CD4-positive, alpha-beta T cell (primary cell): ENCODE measurements at regions not wholly inside any gene's neighbourhood (a gene's known extent, or its start where the extent isn't known, plus 50 kb on each side); places are given as distances from the start of the nearest gene placed in this dataset.

Experiments
- ATAC-seq: fragments of 200-7000 bp; cut with Tn5 transposase; one replicate; pipeline ENCODE4 v1.10.0; 2022; ENCODE audit warnings: mild to moderate bottlenecking; ENCODE audit not compliant: poor library complexity
- CTCF ChIA-PET: fragments of 350-600 bp; sonication (Branson Sonifier 250); formaldehyde crosslinking; loops from one replicate; lab custom pipeline; 2021; ENCODE audit warnings: antibody characterized with exemption, inconsistent platforms; lab: Charles Lee
- POLR2A ChIA-PET: fragments of 350-600 bp; sonication (Branson Sonifier 250); formaldehyde crosslinking; loops from one replicate; lab custom pipeline; 2021; ENCODE audit warnings: antibody characterized with exemption, inconsistent platforms; lab: Charles Lee
- DNase-seq, 14 experiments: peaks; one replicate each; pipeline ENCODE4 v3.0.0-alpha.2; 2013 to 2020; ENCODE audit warnings: mixed read lengths in 2 of 14
- H3K27ac ChIP-seq, 2 donors: one replicate each; pipeline versions ENCODE4 v1.5.1 to v1.7.0; 2013; ENCODE audit warnings: low read length in 2 of 2, low read depth in 1 of 2, mild to moderate bottlenecking in 1 of 2
- H3K27me3 ChIP-seq, 2 experiments: 1 replicate in 1 of 2; 2 replicates in 1 of 2; pipeline versions ENCODE4 v1.6.1 to v1.7.0; 2013; ENCODE audit warnings: low read length in 2 of 2, control low read depth in 1 of 2, mild to moderate bottlenecking in 1 of 2, moderate library complexity in 1 of 2; ENCODE audit not compliant: insufficient read depth in 2 of 2, control insufficient read depth in 1 of 2
- H3K36me3 ChIP-seq: one replicate; pipeline ENCODE4 v1.6.1; 2013; ENCODE audit warnings: low read length, control low read depth; ENCODE audit not compliant: insufficient read depth
- H3K4me1 ChIP-seq: one replicate; pipeline ENCODE4 v1.6.1; 2013; ENCODE audit warnings: low read length, control low read depth; ENCODE audit not compliant: insufficient read depth
- H3K4me3 ChIP-seq: one replicate; pipeline ENCODE4 v1.5.1; 2013; ENCODE audit warnings: mild to moderate bottlenecking, low read length, moderate library complexity
- H3K9me3 ChIP-seq, 2 experiments: 1 replicate in 1 of 2; 2 replicates in 1 of 2; pipeline versions ENCODE4 v1.6.1 to v1.7.0; 2013; ENCODE audit warnings: low read length in 2 of 2, mild to moderate bottlenecking in 2 of 2, control low read depth in 1 of 2, moderate library complexity in 1 of 2; ENCODE audit not compliant: control insufficient read depth in 1 of 2, insufficient read depth in 1 of 2
- H3K27ac Mint-ChIP-seq: one replicate; pipeline ENCODE4 v1.8.0; 2020; ENCODE audit warnings: mixed read lengths
- H3K27me3 Mint-ChIP-seq: one replicate; pipeline ENCODE4 v1.8.0; 2021; ENCODE audit warnings: mixed read lengths
- H3K36me3 Mint-ChIP-seq: one replicate; pipeline ENCODE4 v1.8.0; 2021; ENCODE audit warnings: low read depth, mixed read lengths
- H3K4me1 Mint-ChIP-seq: one replicate; pipeline ENCODE4 v1.8.0; 2021; ENCODE audit warnings: low read depth, mixed read lengths
- H3K4me3 Mint-ChIP-seq: one replicate; pipeline ENCODE4 v1.8.0; 2020; ENCODE audit warnings: mild to moderate bottlenecking, mixed read lengths
- H3K9me3 Mint-ChIP-seq: one replicate; pipeline ENCODE4 v1.8.0; 2020; ENCODE audit warnings: mixed read lengths
- CTCF ChIP-seq: fragments of 200-600 bp; IDR thresholded peaks from one replicate; pipeline ENCODE4 v1.8.0; 2022; ENCODE audit warnings: antibody characterized with exemption, mild to moderate bottlenecking
- intact Hi-C, 2 experiments: fragments of 100-400 bp; cut with DNase I in 1 of 2; cut with micrococcal nuclease in 1 of 2; formaldehyde crosslinking; loops; one replicate each; pipeline versions ENCODE4 v1.15.1 to v1.9.0; 2023 to 2025; cut with DNase I, micrococcal nuclease

DNA sequence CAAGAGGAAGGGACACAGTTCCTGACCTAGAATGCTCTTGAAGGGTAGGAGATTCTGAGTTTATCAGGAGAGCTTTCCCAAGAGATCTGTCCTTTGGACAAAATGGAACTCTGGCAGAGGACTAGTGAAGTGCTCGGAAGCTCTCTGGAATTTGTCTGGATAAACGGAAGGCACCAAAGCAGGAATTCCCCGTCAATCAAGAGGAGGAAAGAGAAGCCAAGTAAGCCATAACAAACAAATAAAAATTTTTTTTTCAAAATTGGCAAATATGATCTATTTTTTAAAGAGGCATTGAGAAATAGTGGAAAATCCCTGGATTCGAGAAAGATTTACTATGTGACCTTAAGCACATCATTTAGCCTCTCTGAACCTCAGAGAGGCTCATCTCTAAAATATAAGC lies 99.2 kb downstream of the GRIN2B start:
- Histone ChIP-seq H3K27me3 (no peaks in the 10 kb centered on the region), H3K9me3 (no peaks in the 10 kb centered on the region), H3K27ac (no peak overlapping the region), H3K4me1 (no peaks in the 10 kb centered on the region), H3K4me3 (no peak overlapping the region), H3K36me3 (no peaks in the 10 kb centered on the region)
- no peak overlapping the region for H3K27ac Mint-ChIP-seq
- peaks cover 11% of the 10 kb centered on the region for H3K27me3 Mint-ChIP-seq
- no peaks in the 10 kb centered on the region for H3K36me3 Mint-ChIP-seq
- H3K4me1 Mint-ChIP-seq = no peaks in the 10 kb centered on the region
- ChIA-PET POLR2A (no interaction called here), CTCF (no interaction called here)
- H3K9me3 Mint-ChIP-seq = no peaks in the 10 kb centered on the region
- no peak overlapping the region for H3K4me3 Mint-ChIP-seq
- ATAC-seq = no peak
- intact Hi-C loops = no loop called here
- no peak for TF ChIP-seq CTCF
- no peak for DNase-seq

GRCh38 chr12:13880613-13881012 lies 100.8 kb downstream of the GRIN2B start:
- TF ChIP-seq CTCF = no peak
- CTCF ChIA-PET = no interaction called here
- Mint-ChIP-seq H3K36me3 (no peaks in the 10 kb centered on the region), H3K4me3 (no peak overlapping the region), H3K4me1 (no peaks in the 10 kb centered on the region), H3K27me3 (peaks cover 9% of the 10 kb centered on the region), H3K9me3 (no peaks in the 10 kb centered on the region), H3K27ac (no peak overlapping the region)
- no peak for ATAC-seq
- Histone ChIP-seq H3K27me3 (no peaks in the 10 kb centered on the region), H3K4me1 (no peaks in the 10 kb centered on the region), H3K4me3 (no peak overlapping the region), H3K9me3 (no peaks in the 10 kb centered on the region), H3K27ac (no peak overlapping the region), H3K36me3 (no peaks in the 10 kb centered on the region)
- DNase-seq = no peak
- intact Hi-C loops = no loop called here
- POLR2A ChIA-PET = no interaction called here

DNA sequence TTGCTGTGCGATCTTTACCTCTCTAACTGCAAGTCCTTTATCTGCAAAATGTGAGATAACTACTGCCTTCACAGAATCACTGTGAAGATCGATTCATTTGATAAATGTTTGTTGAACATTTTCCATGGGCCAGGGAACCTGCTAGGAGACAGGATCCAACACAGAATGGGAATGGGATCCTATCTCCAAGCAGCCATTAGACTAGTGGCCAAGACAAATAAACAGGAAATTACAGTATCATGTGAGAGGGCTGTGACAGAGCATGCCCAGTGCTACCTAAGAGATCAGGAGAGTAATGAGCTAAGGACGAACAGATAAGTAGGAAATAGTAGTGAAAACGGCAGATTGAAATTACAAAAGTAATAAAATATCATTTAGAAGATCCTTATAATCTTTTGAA lies 105.7 kb downstream of the GRIN2B start:
- ATAC-seq = no peak

More for the DNA sequence above, 105.7 kb downstream of the GRIN2B start:
- Mint-ChIP-seq H3K36me3 (no peaks in the 10 kb centered on the region), H3K27me3 (peaks cover under 1% of the 10 kb centered on the region), H3K9me3 (no peaks in the 10 kb centered on the region), H3K27ac (no peak overlapping the region), H3K4me3 (no peak overlapping the region), H3K4me1 (no peaks in the 10 kb centered on the region)
- no peak for DNase-seq
- H3K9me3 ChIP-seq = no peaks in the 10 kb centered on the region
- no peak overlapping the region for H3K27ac ChIP-seq
- ChIA-PET CTCF (no interaction called here), POLR2A (no interaction called here)
- H3K4me1 ChIP-seq = no peaks in the 10 kb centered on the region
- H3K4me3 ChIP-seq = no peak overlapping the region
- TF ChIP-seq CTCF = no peak
- H3K36me3 ChIP-seq = no peaks in the 10 kb centered on the region
- no peaks in the 10 kb centered on the region for H3K27me3 ChIP-seq
- intact Hi-C loops = no loop called here
